Thoracic aorta (tissue), 2 donors: ENCODE measurements at regions not wholly inside any gene's neighbourhood (a gene's known extent, or its start where the extent isn't known, plus 50 kb on each side); places are given as distances from the start of the nearest gene placed in this dataset.

Experiments
- ATAC-seq: fragments of 150-250 bp; one replicate; pipeline ENCODE4 v1.8.0; 2017; ENCODE audit warnings: low read depth; ENCODE audit not compliant: insufficient number of reproducible peaks, low FRiP score
- DNase-seq: peaks from one replicate; pipeline ENCODE4 v3.0.0-alpha.2; 2020; ENCODE audit warnings: low spot score
- H3K27ac ChIP-seq, 2 donors: fragments of 200-600 bp; sonication (generic); 1 replicate in 1 of 2; 2 replicates in 1 of 2; pipeline ENCODE4 v1.5.1; 2016; ENCODE audit warnings: mild to moderate bottlenecking in 2 of 2, moderate library complexity in 2 of 2
- H3K27me3 ChIP-seq: fragments of 200-600 bp; sonication (generic); replicated peaks from 2 replicates; pipeline ENCODE4 v1.6.0; 2016; ENCODE audit warnings: mild to moderate bottlenecking; ENCODE audit not compliant: insufficient read depth
- H3K36me3 ChIP-seq: fragments of 200-600 bp; sonication (generic); one replicate; pipeline ENCODE4 v1.5.1; 2016
- H3K4me1 ChIP-seq, 2 donors: fragments of 200-600 bp; sonication (generic); 1 replicate in 1 of 2; 2 replicates in 1 of 2; pipeline versions ENCODE4 v1.5.1 to v1.6.0; 2016; ENCODE audit warnings: low read depth in 2 of 2, mild to moderate bottlenecking in 1 of 2; ENCODE audit not compliant: control insufficient read depth in 1 of 2
- H3K4me3 ChIP-seq: fragments of 200-600 bp; sonication (generic); 2 replicates; pipeline ENCODE4 v1.5.1; 2016; ENCODE audit warnings: mild to moderate bottlenecking
- H3K9me3 ChIP-seq: fragments of 200-600 bp; sonication (generic); 2 replicates; pipeline ENCODE4 v1.5.1; 2016
- CTCF ChIP-seq: fragments of 200-600 bp; sonication (generic); IDR thresholded peaks from one replicate; pipeline ENCODE4 v1.5.1; 2019; ENCODE audit warnings: antibody characterized with exemption

- H3K4me1 ChIP-seq: no peaks in the 10 kb centered on the region
Measured at GRCh38 chr4:162938738-162939485, 227.8 kb downstream of the NAF1 start.

GRCh38 chr4:162935214-162935613 lies 231.5 kb downstream of the NAF1 start:
- Histone ChIP-seq H3K27me3 (no peaks in the 10 kb centered on the region), H3K36me3 (no peaks in the 10 kb centered on the region), H3K9me3 (no peaks in the 10 kb centered on the region), H3K4me3 (no peak overlapping the region), H3K4me1 (peaks cover 0 to 7% of the 10 kb centered on the region in 2 donors), H3K27ac (no peak overlapping the region)
- DNase-seq (no peak), ATAC-seq (no peak)
- TF ChIP-seq CTCF: no peak

More at GRCh38 chr4:162938738-162939485, 227.8 kb downstream of the NAF1 start:
- no peak for TF ChIP-seq CTCF
- DNase-seq (no peak), ATAC-seq (no peak)
- H3K27me3 ChIP-seq: no peaks in the 10 kb centered on the region
- no peak overlapping the region for H3K4me3 ChIP-seq
- H3K36me3 ChIP-seq: no peaks in the 10 kb centered on the region
- H3K27ac ChIP-seq: no peak overlapping the region
- no peaks in the 10 kb centered on the region for H3K9me3 ChIP-seq

GRCh38 chr4:162931286-162931685 lies 235.4 kb downstream of the NAF1 start:
- H3K27ac ChIP-seq: no peak overlapping the region
- H3K4me3 ChIP-seq: no peak overlapping the region
- no peaks in the 10 kb centered on the region for H3K9me3 ChIP-seq
- no peaks in the 10 kb centered on the region for H3K27me3 ChIP-seq
- no peak for TF ChIP-seq CTCF
- H3K4me1 ChIP-seq: peaks cover 0 to 7% of the 10 kb centered on the region in 2 donors
- ATAC-seq (no peak), DNase-seq (no peak)
- no peaks in the 10 kb centered on the region for H3K36me3 ChIP-seq

GRCh38 chr4:162921178-162921785 lies 245.4 kb downstream of the NAF1 start:
- TF ChIP-seq CTCF: no peak
- H3K4me1 ChIP-seq: no peaks in the 10 kb centered on the region
- H3K27me3 ChIP-seq: no peaks in the 10 kb centered on the region
- H3K4me3 ChIP-seq: no peak overlapping the region
- no peak for DNase-seq
- no peak overlapping the region for H3K27ac ChIP-seq
- no peaks in the 10 kb centered on the region for H3K36me3 ChIP-seq
- no peak for ATAC-seq
- H3K9me3 ChIP-seq: peaks cover 8% of the 10 kb centered on the region

GRCh38 chr4:162920649-162921048 lies 246.0 kb downstream of the NAF1 start:
- no peak for TF ChIP-seq CTCF
- no peaks in the 10 kb centered on the region for H3K36me3 ChIP-seq
- ATAC-seq (no peak), DNase-seq (no peak)
- H3K4me3 ChIP-seq: no peak overlapping the region
- peaks cover 11% of the 10 kb centered on the region for H3K9me3 ChIP-seq
- no peaks in the 10 kb centered on the region for H3K27me3 ChIP-seq
- H3K27ac ChIP-seq: no peak overlapping the region
- no peaks in the 10 kb centered on the region for H3K4me1 ChIP-seq
